A549 (cell line): ENCODE measurements at regions not wholly inside any gene's neighbourhood (a gene's known extent, or its start where the extent isn't known, plus 50 kb on each side); places are given as distances from the start of the nearest gene placed in this dataset.

Source experiments
- BCL3 ChIP-seq: fragments of >200 bp; sonication (Bioruptor Twin); formaldehyde crosslinking; IDR thresholded peaks from 3 replicates; pipeline ENCODE4 v1.6.1; 2016
- CBX2 ChIP-seq: fragments of 200-600 bp; sonication (generic); IDR thresholded peaks from 2 replicates; pipeline ENCODE4 v1.6.1; 2016; ENCODE audit warnings: low read depth, mild to moderate bottlenecking, borderline replicate concordance
- CHD2 ChIP-seq: fragments of 150-350 bp; IDR thresholded peaks from 2 replicates; pipeline ENCODE4 v1.6.1; 2014; ENCODE audit warnings: low read length; ENCODE audit not compliant: partially characterized antibody
- CTCF ChIP-seq: fragments of >200 bp; sonication (Bioruptor Twin); formaldehyde crosslinking; IDR thresholded peaks from 3 replicates; pipeline ENCODE4 v1.5.1; 2016
- ESRRA ChIP-seq: fragments of 150-350 bp; IDR thresholded peaks from 2 replicates; pipeline ENCODE4 v1.6.1; 2014; ENCODE audit warnings: mild to moderate bottlenecking, low read length, borderline replicate concordance
- JUN ChIP-seq, 2 experiments: fragments of >200 bp; sonication (Bioruptor Twin); formaldehyde crosslinking; IDR thresholded peaks; 2 replicates in 1 of 2; 3 replicates in 1 of 2; pipeline ENCODE4 v1.6.1; 2016 to 2017
- NR3C1 ChIP-seq: fragments of >200 bp; sonication (Bioruptor Twin); formaldehyde crosslinking; IDR thresholded peaks from 3 replicates; pipeline ENCODE4 v1.6.1; 2017
- POLR2A ChIP-seq: IDR thresholded peaks from 2 replicates; pipeline ENCODE4 v1.6.1; 2012; ENCODE audit warnings: mild to moderate bottlenecking, low read length
- RAD21 ChIP-seq, 2 experiments: fragments of >200 bp in 1 of 2; sonication (Bioruptor Twin) in 1 of 2; formaldehyde crosslinking in 1 of 2; IDR thresholded peaks in 1 of 2; conservative IDR thresholded peaks in 1 of 2; 2 replicates in 1 of 2; 3 replicates in 1 of 2; pipeline ENCODE4 v1.6.1; 2012 to 2018; ENCODE audit warnings: inconsistent platforms in 1 of 2
- RCOR1 ChIP-seq: fragments of 150-350 bp; IDR thresholded peaks from 2 replicates; pipeline ENCODE4 v1.6.1; 2014; ENCODE audit warnings: antibody characterized with exemption, low read length, low read depth
- ZFP36 ChIP-seq: fragments of 450-650 bp; IDR thresholded peaks from 2 replicates; pipeline ENCODE4 v1.6.1; 2014; ENCODE audit warnings: borderline replicate concordance; ENCODE audit not compliant: partially characterized antibody
- TF ChIP-seq, protein P1 (sequence below): IDR thresholded peaks from 2 replicates; pipeline ENCODE4 v1.6.1; 2012

DNA sequence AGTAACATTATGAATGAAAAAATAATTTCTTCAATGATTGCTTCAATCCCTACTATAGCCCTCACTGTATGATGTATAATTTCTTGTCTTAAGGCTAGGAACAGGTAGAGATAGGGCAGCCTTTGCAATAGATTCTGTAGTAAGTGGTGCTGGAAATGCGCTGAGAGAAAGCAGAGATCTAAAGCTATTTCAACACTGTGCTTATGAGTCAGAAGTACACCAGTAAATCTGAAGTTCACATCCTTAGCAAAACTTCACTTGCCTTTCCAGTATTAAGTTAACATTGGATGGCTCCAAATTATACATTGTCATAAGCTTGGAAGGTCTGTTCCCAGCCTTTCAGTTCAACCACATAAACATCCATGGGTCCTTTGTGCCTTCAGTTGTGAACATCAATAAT is 178.2 kb upstream of the EPHA4 start:
- no peak for TF ChIP-seq POLR2A
- no peak for TF ChIP-seq ZFP36
- TF ChIP-seq CTCF, result no peak
- no peak for TF ChIP-seq RAD21 (conservative IDR thresholded peaks at IDR 0.05 in 1 of 2, IDR thresholded peaks at IDR 0.05 in 1 of 2)
- TF ChIP-seq CBX2, result no peak
- TF ChIP-seq JUN (IDR thresholded peaks at IDR 0.05), result no peak
- TF ChIP-seq RCOR1, result no peak
- TF ChIP-seq CHD2, result no peak
- TF ChIP-seq NR3C1, result no peak
- TF ChIP-seq, protein P1, sequence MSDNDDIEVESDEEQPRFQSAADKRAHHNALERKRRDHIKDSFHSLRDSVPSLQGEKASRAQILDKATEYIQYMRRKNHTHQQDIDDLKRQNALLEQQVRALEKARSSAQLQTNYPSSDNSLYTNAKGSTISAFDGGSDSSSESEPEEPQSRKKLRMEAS, result no peak
- TF ChIP-seq ESRRA, result no peak
- no peak for TF ChIP-seq BCL3
